Trophoblast cell (in vitro differentiated cells and primary cell): ENCODE measurements at regions not wholly inside any gene's neighbourhood (a gene's known extent, or its start where the extent isn't known, plus 50 kb on each side); places are given as distances from the start of the nearest gene placed in this dataset.
"Not testable (repeated sequence)": the region's sequence is repeated elsewhere in the genome, so short reads cannot be mapped to it uniquely, and the experiment has no call there.

Experiments
- DNase-seq, 2 donors: peaks; one replicate each; pipeline ENCODE4 v3.0.0-alpha.2; 2016
- H2AFZ ChIP-seq: 2 replicates; pipeline ENCODE4 v1.6.1; 2013; ENCODE audit warnings: low read length, moderate library complexity, mild to moderate bottlenecking; ENCODE audit not compliant: insufficient read depth, poor library complexity
- H2AK5ac ChIP-seq: 2 replicates; pipeline ENCODE4 v1.6.1; 2013; ENCODE audit warnings: mild to moderate bottlenecking, low read length
- H2BK120ac ChIP-seq: 2 replicates; pipeline ENCODE4 v1.6.1; 2013; ENCODE audit warnings: low read length, mild to moderate bottlenecking, moderate library complexity; ENCODE audit not compliant: insufficient read depth, poor library complexity
- H2BK12ac ChIP-seq: 2 replicates; pipeline ENCODE4 v1.6.1; 2013; ENCODE audit warnings: mild to moderate bottlenecking, low read length, moderate library complexity
- H2BK5ac ChIP-seq: 2 replicates; pipeline ENCODE4 v1.6.1; 2013; ENCODE audit warnings: low read length, low read depth, moderate library complexity, mild to moderate bottlenecking; ENCODE audit not compliant: poor library complexity
- H3K14ac ChIP-seq: 2 replicates; pipeline ENCODE4 v1.6.1; 2013; ENCODE audit warnings: mild to moderate bottlenecking, low read length
- H3K18ac ChIP-seq: 2 replicates; pipeline ENCODE4 v1.6.1; 2013; ENCODE audit warnings: mild to moderate bottlenecking, low read length
- H3K23ac ChIP-seq: 2 replicates; pipeline ENCODE4 v1.6.1; 2013; ENCODE audit warnings: low read length
- H3K27ac ChIP-seq: 2 replicates; pipeline ENCODE4 v1.5.1; 2013; ENCODE audit warnings: low read depth, mild to moderate bottlenecking, inconsistent platforms, low read length, moderate library complexity
- H3K27me3 ChIP-seq: 2 replicates; pipeline ENCODE4 v1.6.1; 2013; ENCODE audit warnings: inconsistent platforms, mild to moderate bottlenecking, low read length, moderate library complexity; ENCODE audit not compliant: insufficient read depth
- H3K36me3 ChIP-seq, 2 experiments: 1 replicate in 1 of 2; 2 replicates in 1 of 2; pipeline ENCODE4 v1.6.1; 2013; ENCODE audit warnings: low read length in 2 of 2, mild to moderate bottlenecking in 2 of 2, moderate library complexity in 1 of 2; ENCODE audit not compliant: insufficient read depth in 2 of 2, control insufficient read depth in 1 of 2
- H3K4ac ChIP-seq: 2 replicates; pipeline ENCODE4 v1.6.1; 2013; ENCODE audit warnings: low read depth, mild to moderate bottlenecking, low read length, moderate library complexity
- H3K4me1 ChIP-seq, 2 experiments: 1 replicate in 1 of 2; 2 replicates in 1 of 2; pipeline ENCODE4 v1.6.1; 2013; ENCODE audit warnings: low read length in 2 of 2, mild to moderate bottlenecking in 2 of 2, moderate library complexity in 1 of 2; ENCODE audit not compliant: insufficient read depth in 2 of 2, control insufficient read depth in 1 of 2
- H3K4me2 ChIP-seq: 2 replicates; pipeline ENCODE4 v1.6.1; 2013; ENCODE audit warnings: inconsistent platforms, mild to moderate bottlenecking, low read length, moderate library complexity
- H3K4me3 ChIP-seq: 2 replicates; pipeline ENCODE4 v1.5.1; 2013; ENCODE audit warnings: mild to moderate bottlenecking, low read depth, low read length, inconsistent platforms
- H3K79me1 ChIP-seq: one replicate; pipeline ENCODE4 v1.6.1; 2013; ENCODE audit warnings: low read length
- H3K79me2 ChIP-seq: 2 replicates; pipeline ENCODE4 v1.6.1; 2013; ENCODE audit warnings: low read length, mild to moderate bottlenecking; ENCODE audit not compliant: control insufficient read depth, insufficient read depth, poor library complexity
- H3K9ac ChIP-seq: 2 replicates; pipeline ENCODE4 v1.6.1; 2013; ENCODE audit warnings: mild to moderate bottlenecking, low read length
- H3K9me3 ChIP-seq: 2 replicates; pipeline ENCODE4 v1.6.1; 2013; ENCODE audit warnings: low read depth, mild to moderate bottlenecking, control low read depth, inconsistent platforms, low read length; ENCODE audit not compliant: insufficient read depth
- H4K12ac ChIP-seq: 2 replicates; pipeline ENCODE4 v1.6.1; 2013; ENCODE audit warnings: low read depth, mild to moderate bottlenecking, low read length, moderate library complexity
- H4K8ac ChIP-seq: 2 replicates; pipeline ENCODE4 v1.6.1; 2013; ENCODE audit warnings: low read depth, mild to moderate bottlenecking, low read length, moderate library complexity
- H4K91ac ChIP-seq: one replicate; pipeline ENCODE4 v1.6.1; 2013; ENCODE audit warnings: low read depth, mild to moderate bottlenecking, low read length, moderate library complexity
- WGBS: extraction: QIAGEN DNeasy Blood & Tissue Kit; methylation state at CpG from one replicate; pipeline ENCODE4 v1.1.7; 2013; ENCODE audit warnings: missing lambda C conversion rate; ENCODE audit not compliant: insufficient read length, insufficient coverage; ENCODE audit errors: extremely low coverage; 5-methylcytosine and 5-hydroxymethylcytosine counted together

DNA sequence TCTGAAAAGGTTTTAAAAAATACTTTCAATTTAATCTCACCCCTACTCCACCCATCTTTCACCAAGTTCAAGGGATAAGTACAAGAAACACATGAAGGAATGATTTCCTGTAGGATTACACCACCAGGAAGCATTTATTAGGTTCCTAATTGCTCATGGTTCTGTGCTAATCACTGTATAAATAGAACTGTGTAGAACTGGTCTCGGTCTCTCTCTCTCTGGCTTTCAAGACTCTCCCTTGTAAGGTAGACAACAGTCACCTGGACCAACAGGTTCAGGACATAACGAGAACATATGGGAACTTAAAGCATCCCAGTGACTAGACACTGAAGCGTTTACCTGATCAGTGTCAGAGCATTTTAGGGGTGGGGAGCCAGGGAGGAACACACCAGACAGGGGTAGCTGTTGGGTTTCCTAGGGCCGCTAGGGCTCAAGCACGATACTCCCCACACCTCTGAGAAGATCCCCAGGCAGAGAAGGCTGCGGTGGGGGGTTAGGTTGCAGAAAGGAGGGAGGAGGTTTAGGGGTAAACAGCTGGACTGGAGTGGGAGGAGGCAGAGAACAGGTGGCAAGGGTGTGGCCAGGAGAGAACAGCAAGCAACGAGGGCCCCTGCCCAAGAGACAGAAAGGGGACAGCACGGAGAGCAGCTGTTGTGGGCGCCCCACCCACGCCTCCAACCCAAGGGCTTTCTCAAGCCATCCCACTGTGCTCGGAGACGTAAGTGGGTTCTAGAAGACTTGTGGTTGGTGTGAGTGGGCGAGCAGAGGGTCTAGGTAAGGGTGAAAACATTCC is 52.5 kb upstream of the USP6NL start:
- no peak overlapping the region for H4K12ac ChIP-seq
- no peak overlapping the region for H3K4me3 ChIP-seq
- no peak overlapping the region for H2AK5ac ChIP-seq
- H3K27me3 ChIP-seq: no peaks in the 10 kb centered on the region
- H3K79me1 ChIP-seq: peaks cover 2% of the 10 kb centered on the region
- H2BK12ac ChIP-seq: no peak overlapping the region
- no peak overlapping the region for H3K4ac ChIP-seq
- WGBS: no CpG with 5 or more reads among the region's 13 CpGs
- no peak overlapping the region for H3K9ac ChIP-seq
- no peak overlapping the region for H3K14ac ChIP-seq
- no peak overlapping the region for H2BK5ac ChIP-seq
- no peaks in the 10 kb centered on the region for H3K79me2 ChIP-seq
- H3K9me3 ChIP-seq: no peaks in the 10 kb centered on the region
- H3K18ac ChIP-seq: no peak overlapping the region
- H2BK120ac ChIP-seq: no peak overlapping the region
- DNase-seq: peak in 1 of 2 donors; percentile 20
- H3K23ac ChIP-seq: no peak overlapping the region
- H2AFZ ChIP-seq: no peak overlapping the region
- H3K4me2 ChIP-seq: no peak overlapping the region
- H3K27ac ChIP-seq: no peak overlapping the region
- H4K91ac ChIP-seq: no peak overlapping the region
- no peaks in the 10 kb centered on the region for H3K36me3 ChIP-seq
- H3K4me1 ChIP-seq: peaks cover 7 to 9% of the 10 kb centered on the region in 2 experiments
- no peak overlapping the region for H4K8ac ChIP-seq

DNA sequence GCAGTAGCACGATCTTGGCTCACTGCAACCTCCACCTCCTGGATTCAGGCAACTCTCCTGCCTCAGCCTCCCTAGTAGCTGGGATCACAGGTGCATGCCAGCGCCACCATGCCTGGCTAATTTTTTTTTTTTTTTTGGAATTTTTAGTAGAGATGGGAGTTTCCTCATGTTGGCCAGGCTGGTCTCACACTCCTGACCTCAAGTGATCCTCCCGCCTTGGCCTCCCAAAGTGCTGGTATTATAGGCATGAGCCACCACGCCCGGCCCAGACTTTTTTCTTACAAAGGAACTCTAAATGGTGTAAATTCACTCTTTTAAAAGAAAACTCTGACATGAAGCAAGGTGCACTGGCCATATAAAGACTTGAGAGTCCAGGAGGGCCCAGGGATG is 51.7 kb upstream of the USP6NL start:
- WGBS: no CpG with 5 or more reads among the region's 5 CpGs

DNA sequence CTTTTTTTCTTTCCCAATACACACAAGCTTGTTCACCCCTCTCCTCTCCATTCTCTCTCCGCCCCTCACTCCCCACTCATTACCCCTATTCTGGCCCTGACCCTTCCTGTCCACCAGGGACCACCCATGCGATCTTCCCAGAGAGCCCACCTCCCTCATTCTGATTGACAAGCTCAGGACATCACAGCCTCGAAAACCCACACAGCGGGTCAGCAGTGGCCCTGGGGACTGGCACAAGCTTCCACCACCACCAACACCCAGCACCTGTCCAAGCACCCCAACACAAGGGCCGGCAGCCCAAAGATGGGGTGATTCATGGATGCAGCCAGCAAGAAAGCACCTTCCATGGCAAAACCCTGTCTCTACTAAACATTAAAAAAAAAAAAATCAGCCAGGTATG is 50.0 kb upstream of the USP6NL start:
- Histone ChIP-seq H3K27ac (no peak overlapping the region), H3K36me3 (no peaks in the 10 kb centered on the region), H2AFZ (no peak overlapping the region), H3K4me3 (no peak overlapping the region), H3K4ac (no peak overlapping the region), H4K12ac (no peak overlapping the region), H2BK120ac (peak overlapping the region; percentile 47), H3K79me2 (no peaks in the 10 kb centered on the region), H4K91ac (peak overlapping the region; percentile 28), H3K9me3 (no peaks in the 10 kb centered on the region), H4K8ac (no peak overlapping the region), H3K9ac (no peak overlapping the region), H3K4me2 (no peak overlapping the region), H3K18ac (no peak overlapping the region), H3K14ac (peak overlapping the region; percentile 24), H3K4me1 (peaks cover 12 to 16% of the 10 kb centered on the region in 2 experiments), H3K79me1 (peaks cover 2% of the 10 kb centered on the region), H3K23ac (no peak overlapping the region), H2BK12ac (peak overlapping the region; percentile 67), H3K27me3 (no peaks in the 10 kb centered on the region), H2AK5ac (peak overlapping the region; percentile 82), H2BK5ac (no peak overlapping the region)
- no peak for DNase-seq
- 100% methylated on average over 1 of the region's 5 CpGs for WGBS

More for the DNA sequence above, 51.7 kb upstream of the USP6NL start:
- H3K79me2 ChIP-seq, H3K27ac ChIP-seq, H4K8ac ChIP-seq, H3K79me1 ChIP-seq, H2BK120ac ChIP-seq, H4K12ac ChIP-seq, H4K91ac ChIP-seq, H3K4me2 ChIP-seq, H3K18ac ChIP-seq, H3K9ac ChIP-seq, H3K9me3 ChIP-seq, H2AK5ac ChIP-seq, H3K27me3 ChIP-seq, H2AFZ ChIP-seq, H3K4ac ChIP-seq, H3K36me3 ChIP-seq, H3K23ac ChIP-seq, H2BK5ac ChIP-seq, H3K14ac ChIP-seq, H2BK12ac ChIP-seq, H3K4me3 ChIP-seq: not testable (repeated sequence)
- peaks cover 12 to 16% of the 10 kb centered on the region in 2 experiments for H3K4me1 ChIP-seq
- peak in 1 of 2 donors; percentile 59 for DNase-seq
